Mammary epithelial cell (primary cell): ENCODE measurements at regions not wholly inside any gene's neighbourhood (a gene's known extent, or its start where the extent isn't known, plus 50 kb on each side); places are given as distances from the start of the nearest gene placed in this dataset.

Experiments
- EZH2 ChIP-seq: IDR thresholded peaks from 2 replicates; pipeline ENCODE4 v1.6.1; 2012; ENCODE audit warnings: low read length, inconsistent platforms, borderline replicate concordance
- TF ChIP-seq, protein P1 (sequence below), 2 donors: IDR thresholded peaks in 1 of 2; conservative IDR thresholded peaks in 1 of 2; 2 replicates each; pipeline ENCODE4 v1.5.1; 2011 to 2012; ENCODE audit warnings: inconsistent platforms in 2 of 2, low read length in 2 of 2, mild to moderate bottlenecking in 2 of 2, control low read depth in 1 of 2, low read depth in 1 of 2; ENCODE audit not compliant: insufficient read depth in 1 of 2; ENCODE audit errors: extremely low read depth in 1 of 2

DNA sequence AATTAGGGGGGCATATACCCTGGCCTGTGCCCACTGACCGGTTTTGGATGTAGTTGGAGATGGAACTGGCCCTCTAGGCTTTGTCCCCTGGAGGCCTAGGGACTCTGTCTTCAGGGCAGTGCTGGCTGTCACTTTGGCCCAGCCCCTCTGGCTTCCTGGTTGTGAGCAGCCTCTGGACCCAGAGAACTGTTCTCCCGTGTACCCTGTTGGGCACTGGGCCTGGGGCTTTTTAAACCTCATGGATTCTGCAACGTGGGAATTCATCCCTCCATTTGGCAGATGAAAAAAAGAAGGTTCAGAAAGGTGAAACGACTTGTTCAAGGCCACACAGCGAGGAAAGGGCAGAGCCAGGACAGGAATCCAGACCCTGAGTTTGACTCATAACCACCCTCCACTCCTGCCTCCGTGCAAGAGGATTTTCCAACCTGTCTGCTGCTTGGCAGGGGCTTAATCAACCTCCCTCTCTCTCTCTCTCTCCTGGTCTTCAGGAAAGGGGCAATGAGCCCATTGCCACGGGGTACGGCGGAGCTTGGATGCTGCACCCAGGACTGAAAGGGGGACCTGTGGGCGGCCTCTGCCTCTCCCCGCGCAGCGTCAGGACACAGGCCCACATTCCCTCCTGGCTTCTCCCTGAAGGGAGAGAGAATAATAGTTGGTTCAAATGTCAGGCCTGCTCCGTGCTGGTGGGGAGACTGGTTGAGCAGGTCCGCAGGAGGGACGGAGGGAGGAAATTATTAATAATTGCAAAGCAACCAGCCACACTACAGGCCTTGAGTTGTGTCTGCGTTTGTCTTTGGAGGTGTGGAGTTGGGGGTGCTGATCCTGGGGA is 56.0 kb downstream of the CEBPB start:
- TF ChIP-seq, protein P1, sequence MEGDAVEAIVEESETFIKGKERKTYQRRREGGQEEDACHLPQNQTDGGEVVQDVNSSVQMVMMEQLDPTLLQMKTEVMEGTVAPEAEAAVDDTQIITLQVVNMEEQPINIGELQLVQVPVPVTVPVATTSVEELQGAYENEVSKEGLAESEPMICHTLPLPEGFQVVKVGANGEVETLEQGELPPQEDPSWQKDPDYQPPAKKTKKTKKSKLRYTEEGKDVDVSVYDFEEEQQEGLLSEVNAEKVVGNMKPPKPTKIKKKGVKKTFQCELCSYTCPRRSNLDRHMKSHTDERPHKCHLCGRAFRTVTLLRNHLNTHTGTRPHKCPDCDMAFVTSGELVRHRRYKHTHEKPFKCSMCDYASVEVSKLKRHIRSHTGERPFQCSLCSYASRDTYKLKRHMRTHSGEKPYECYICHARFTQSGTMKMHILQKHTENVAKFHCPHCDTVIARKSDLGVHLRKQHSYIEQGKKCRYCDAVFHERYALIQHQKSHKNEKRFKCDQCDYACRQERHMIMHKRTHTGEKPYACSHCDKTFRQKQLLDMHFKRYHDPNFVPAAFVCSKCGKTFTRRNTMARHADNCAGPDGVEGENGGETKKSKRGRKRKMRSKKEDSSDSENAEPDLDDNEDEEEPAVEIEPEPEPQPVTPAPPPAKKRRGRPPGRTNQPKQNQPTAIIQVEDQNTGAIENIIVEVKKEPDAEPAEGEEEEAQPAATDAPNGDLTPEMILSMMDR (conservative IDR thresholded peaks at IDR 0.05 in 1 of 2, IDR thresholded peaks at IDR 0.05 in 1 of 2; ENCODE audit: extremely low read depth in 1 of 2, insufficient read depth in 1 of 2, low read depth in 1 of 2, low read length in 2 of 2), result no peak
- TF ChIP-seq EZH2, result no peak
